Activated CD4-positive, alpha-beta T cell treated with anti-CD3 and anti-CD28 coated beads, Interleukin-2, amount 10 ng/mL, durations not matched to agents 24 days and 14 days (primary cell): ENCODE measurements at regions not wholly inside any gene's neighbourhood (a gene's known extent, or its start where the extent isn't known, plus 50 kb on each side); places are given as distances from the start of the nearest gene placed in this dataset.
"Not testable (repeated sequence)": the region's sequence is repeated elsewhere in the genome, so short reads cannot be mapped to it uniquely, and the experiment has no call there.

ENCODE experiments used
- DNase-seq: peaks from one replicate; pipeline ENCODE4 v3.0.0; 2022
- H3K27ac Mint-ChIP-seq: one replicate; pipeline ENCODE4 v1.8.0; 2022; ENCODE audit warnings: mild to moderate bottlenecking, mixed read lengths
- H3K27me3 Mint-ChIP-seq: one replicate; pipeline ENCODE4 v1.8.0; 2022; ENCODE audit warnings: mixed read lengths
- H3K36me3 Mint-ChIP-seq: one replicate; pipeline ENCODE4 v1.8.0; 2022; ENCODE audit warnings: low read depth, mild to moderate bottlenecking, mixed read lengths
- H3K4me1 Mint-ChIP-seq: one replicate; pipeline ENCODE4 v1.8.0; 2021; ENCODE audit warnings: mixed read lengths
- H3K4me3 Mint-ChIP-seq: one replicate; pipeline ENCODE4 v1.8.0; 2022; ENCODE audit warnings: mild to moderate bottlenecking, moderate library complexity, mixed read lengths
- H3K9me3 Mint-ChIP-seq: one replicate; pipeline ENCODE4 v1.8.0; 2021; ENCODE audit warnings: mixed read lengths
- intact Hi-C: fragments of 100-400 bp; cut with micrococcal nuclease; formaldehyde crosslinking; loops from one replicate; pipeline ENCODE4 v1.15.1; 2023

GRCh38 chr20:55937283-55937682 is 68.0 kb downstream of the CBLN4 start:
- peaks cover 12% of the 10 kb centered on the region for H3K9me3 Mint-ChIP-seq
- H3K27ac Mint-ChIP-seq, result no peak overlapping the region
- no peaks in the 10 kb centered on the region for H3K36me3 Mint-ChIP-seq
- no peaks in the 10 kb centered on the region for H3K4me1 Mint-ChIP-seq
- no peak overlapping the region for H3K4me3 Mint-ChIP-seq
- no peaks in the 10 kb centered on the region for H3K27me3 Mint-ChIP-seq
- intact Hi-C loops, result no loop called here
- DNase-seq, result no peak

GRCh38 chr20:55936209-55936595 is 69.1 kb downstream of the CBLN4 start:
- intact Hi-C loops, result no loop called here
- Mint-ChIP-seq H3K4me1 (no peaks in the 10 kb centered on the region), H3K9me3 (peaks cover 7% of the 10 kb centered on the region), H3K27me3 (no peaks in the 10 kb centered on the region), H3K4me3 (no peak overlapping the region), H3K27ac (no peak overlapping the region), H3K36me3 (no peaks in the 10 kb centered on the region)
- DNase-seq, result no peak

- no peaks in the 10 kb centered on the region for H3K36me3 Mint-ChIP-seq
- no peak overlapping the region for H3K4me3 Mint-ChIP-seq
- intact Hi-C loops, result no loop called here
- no peaks in the 10 kb centered on the region for H3K4me1 Mint-ChIP-seq
- no peak for DNase-seq
- H3K9me3 Mint-ChIP-seq, result peaks cover 4% of the 10 kb centered on the region
- no peak overlapping the region for H3K27ac Mint-ChIP-seq
- no peaks in the 10 kb centered on the region for H3K27me3 Mint-ChIP-seq
Measured at GRCh38 chr20:55935448-55936208, 69.7 kb downstream of the CBLN4 start.

- Mint-ChIP-seq H3K27me3 (no peaks in the 10 kb centered on the region), H3K9me3 (peaks cover 4% of the 10 kb centered on the region), H3K27ac (no peak overlapping the region), H3K4me1 (no peaks in the 10 kb centered on the region), H3K4me3 (no peak overlapping the region), H3K36me3 (no peaks in the 10 kb centered on the region)
- intact Hi-C loops, result no loop called here
- no peak for DNase-seq
Measured at GRCh38 chr20:55934146-55934545, 71.2 kb downstream of the CBLN4 start.

- not testable (repeated sequence) for H3K4me1 Mint-ChIP-seq
Measured at GRCh38 chr20:55930876-55931275, 74.4 kb downstream of the CBLN4 start.

GRCh38 chr20:55928266-55928665 is 77.1 kb downstream of the CBLN4 start:
- Mint-ChIP-seq H3K4me1 (no peaks in the 10 kb centered on the region), H3K27ac (no peak overlapping the region), H3K9me3 (no peaks in the 10 kb centered on the region), H3K4me3 (no peak overlapping the region), H3K36me3 (no peaks in the 10 kb centered on the region), H3K27me3 (no peaks in the 10 kb centered on the region)
- intact Hi-C loops, result no loop called here
- no peak for DNase-seq

More at GRCh38 chr20:55930876-55931275, 74.4 kb downstream of the CBLN4 start:
- intact Hi-C loops, H3K4me3 Mint-ChIP-seq, H3K27me3 Mint-ChIP-seq, H3K36me3 Mint-ChIP-seq, H3K9me3 Mint-ChIP-seq, H3K27ac Mint-ChIP-seq, DNase-seq: not testable (repeated sequence)

GRCh38 chr20:55919956-55920355 is 85.4 kb downstream of the CBLN4 start:
- H3K4me1 Mint-ChIP-seq, result no peaks in the 10 kb centered on the region
- DNase-seq, result no peak
- H3K27me3 Mint-ChIP-seq, result no peaks in the 10 kb centered on the region
- intact Hi-C loops, result no loop called here
- H3K27ac Mint-ChIP-seq, result no peak overlapping the region
- H3K4me3 Mint-ChIP-seq, result no peak overlapping the region
- H3K9me3 Mint-ChIP-seq, result peaks cover 4% of the 10 kb centered on the region
- no peaks in the 10 kb centered on the region for H3K36me3 Mint-ChIP-seq

- Mint-ChIP-seq H3K4me1 (no peaks in the 10 kb centered on the region), H3K4me3 (no peak overlapping the region), H3K27ac (no peak overlapping the region), H3K27me3 (no peaks in the 10 kb centered on the region), H3K9me3 (peaks cover 4% of the 10 kb centered on the region), H3K36me3 (no peaks in the 10 kb centered on the region)
- intact Hi-C loops, result no loop called here
- DNase-seq, result no peak
Measured at GRCh38 chr20:55919319-55919718, 86.0 kb downstream of the CBLN4 start.

- Mint-ChIP-seq H3K27me3 (no peaks in the 10 kb centered on the region), H3K9me3 (peaks cover 4% of the 10 kb centered on the region), H3K36me3 (no peaks in the 10 kb centered on the region), H3K27ac (no peak overlapping the region), H3K4me3 (no peak overlapping the region), H3K4me1 (no peaks in the 10 kb centered on the region)
- no peak for DNase-seq
- intact Hi-C loops, result no loop called here
Measured at GRCh38 chr20:55918471-55918870, 86.8 kb downstream of the CBLN4 start.

GRCh38 chr20:55893031-55893430 is 112.3 kb downstream of the CBLN4 start:
- intact Hi-C loops, result no loop called here
- Mint-ChIP-seq H3K4me1 (no peaks in the 10 kb centered on the region), H3K9me3 (peaks cover 21% of the 10 kb centered on the region)

GRCh38 chr20:55888685-55889084 is 116.6 kb downstream of the CBLN4 start:
- Mint-ChIP-seq H3K4me1 (no peaks in the 10 kb centered on the region), H3K4me3 (no peak overlapping the region), H3K27me3 (no peaks in the 10 kb centered on the region), H3K27ac (no peak overlapping the region), H3K9me3 (peaks cover 16% of the 10 kb centered on the region), H3K36me3 (no peaks in the 10 kb centered on the region)
- DNase-seq, result no peak
- intact Hi-C loops, result no loop called here

More at GRCh38 chr20:55893031-55893430, 112.3 kb downstream of the CBLN4 start:
- no peak overlapping the region for H3K4me3 Mint-ChIP-seq
- no peaks in the 10 kb centered on the region for H3K36me3 Mint-ChIP-seq
- H3K27ac Mint-ChIP-seq, result no peak overlapping the region
- no peak for DNase-seq
- no peaks in the 10 kb centered on the region for H3K27me3 Mint-ChIP-seq

GRCh38 chr20:55882910-55883309 is 122.4 kb downstream of the CBLN4 start:
- H3K4me1 Mint-ChIP-seq, result no peaks in the 10 kb centered on the region
- H3K36me3 Mint-ChIP-seq, result no peaks in the 10 kb centered on the region
- H3K27me3 Mint-ChIP-seq, result no peaks in the 10 kb centered on the region
- no peak for DNase-seq
- H3K4me3 Mint-ChIP-seq, result no peak overlapping the region
- H3K27ac Mint-ChIP-seq, result no peak overlapping the region
- intact Hi-C loops, result no loop called here
- H3K9me3 Mint-ChIP-seq, result peaks cover 9% of the 10 kb centered on the region

- H3K4me3 Mint-ChIP-seq, result no peak overlapping the region
- intact Hi-C loops, result no loop called here
- DNase-seq, result no peak
- no peaks in the 10 kb centered on the region for H3K36me3 Mint-ChIP-seq
- no peak overlapping the region for H3K27ac Mint-ChIP-seq
- H3K9me3 Mint-ChIP-seq, result peaks cover 9% of the 10 kb centered on the region
- no peaks in the 10 kb centered on the region for H3K4me1 Mint-ChIP-seq
- H3K27me3 Mint-ChIP-seq, result no peaks in the 10 kb centered on the region
Measured at GRCh38 chr20:55882286-55882685, 123.0 kb downstream of the CBLN4 start.

GRCh38 chr20:55881204-55881603 is 124.1 kb downstream of the CBLN4 start:
- intact Hi-C loops, result no loop called here
- Mint-ChIP-seq H3K27me3 (no peaks in the 10 kb centered on the region), H3K9me3 (peaks cover 9% of the 10 kb centered on the region), H3K36me3 (no peaks in the 10 kb centered on the region), H3K4me1 (no peaks in the 10 kb centered on the region), H3K27ac (no peak overlapping the region), H3K4me3 (no peak overlapping the region)
- no peak for DNase-seq

- H3K4me1 Mint-ChIP-seq, result no peaks in the 10 kb centered on the region
- H3K36me3 Mint-ChIP-seq, result no peaks in the 10 kb centered on the region
- intact Hi-C loops, result no loop called here
- no peaks in the 10 kb centered on the region for H3K27me3 Mint-ChIP-seq
- H3K9me3 Mint-ChIP-seq, result peaks cover 9% of the 10 kb centered on the region
- no peak overlapping the region for H3K27ac Mint-ChIP-seq
- no peak for DNase-seq
- no peak overlapping the region for H3K4me3 Mint-ChIP-seq
Measured at GRCh38 chr20:55880361-55880760, 125.0 kb downstream of the CBLN4 start.
